ENCODE measurements at regions not wholly inside any gene's neighbourhood (a gene's known extent, or its start where the extent isn't known, plus 50 kb on each side); places are given as distances from the start of the nearest gene placed in this dataset.

DNA sequence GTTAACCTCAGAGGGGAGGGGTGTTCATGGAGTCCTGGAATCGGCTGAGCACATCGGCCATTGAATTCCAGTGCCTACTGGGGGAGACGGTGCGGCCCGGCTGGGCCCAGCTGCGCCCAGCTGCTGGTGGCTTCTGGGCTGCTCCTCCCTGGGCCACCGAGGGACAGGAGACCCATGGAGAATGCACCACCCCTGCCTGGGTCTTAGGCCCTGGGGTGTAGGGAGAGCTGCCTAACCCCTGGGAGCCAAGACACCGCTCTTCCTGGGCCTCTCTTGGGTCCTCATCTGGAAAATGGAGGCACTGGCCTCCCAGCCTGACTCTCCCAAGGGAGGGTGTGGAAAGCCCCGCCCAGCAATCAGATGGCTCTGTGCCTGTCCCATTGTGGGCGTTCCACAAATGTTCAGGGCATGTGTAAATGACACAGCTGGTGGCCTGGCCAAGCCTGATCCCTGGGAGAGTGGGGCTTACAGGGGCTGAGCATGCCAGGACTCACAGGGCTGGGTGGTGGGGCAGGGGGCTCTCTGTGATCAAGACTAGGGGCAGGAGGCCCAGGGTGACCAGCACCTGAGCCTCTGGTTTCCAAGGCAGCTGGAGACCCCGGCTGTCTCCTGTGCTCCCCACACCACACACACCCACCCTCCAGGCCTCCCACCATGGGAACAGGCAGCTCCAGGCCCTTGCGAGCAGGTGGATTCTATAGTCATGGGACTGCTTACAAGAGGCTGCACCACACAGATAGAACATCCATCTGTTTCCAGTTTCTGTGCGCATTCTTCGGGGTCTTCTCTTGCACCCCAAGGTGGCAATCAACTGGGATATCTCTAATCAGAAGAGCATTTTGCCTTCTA lies 150.9 kb downstream of the URI1 start:
- Histone ChIP-seq H2BK120ac (ENCODE audit: low read depth, low read length) (no peak overlapping the region), H4K20me1 (ENCODE audit: insufficient read depth, low read length) (no peaks in the 10 kb centered on the region), H4K5ac (ENCODE audit: low read depth, low read length) (no peak overlapping the region), H3K4ac (ENCODE audit: low read depth, low read length) (no peak overlapping the region), H3K4me3 (ENCODE audit: insufficient read depth, low read depth, low read length) (no peak overlapping the region), H2BK20ac (ENCODE audit: low read depth, low read length) (no peak overlapping the region), H4K91ac (ENCODE audit: insufficient read depth, low read depth, low read length) (no peak overlapping the region), H2AFZ (replicated peaks; ENCODE audit: low read length, poor library complexity) (no peak overlapping the region), H3K23ac (ENCODE audit: low read depth, low read length) (no peak overlapping the region), H2BK15ac (ENCODE audit: low read depth, low read length) (no peak overlapping the region), H3K79me1 (ENCODE audit: low read depth in 1 of 2, low read length in 2 of 2) (no peaks in the 10 kb centered on the region), H3K9me1 (ENCODE audit: insufficient read depth, low read length) (no peaks in the 10 kb centered on the region), H3K9me3 (ENCODE audit: control insufficient read depth, insufficient read depth, low read length) (no peaks in the 10 kb centered on the region; the same call in 1 of the 2 replicates), H3K56ac (ENCODE audit: extremely low read depth, insufficient read depth, low read length) (no peak overlapping the region), H3K36me3 (ENCODE audit: control insufficient read depth, insufficient read depth, low read length) (no peaks in the 10 kb centered on the region), H3K4me2 (ENCODE audit: low read depth, low read length) (no peak overlapping the region), H2AK5ac (ENCODE audit: low read depth, low read length) (no peak overlapping the region), H3K4me1 (ENCODE audit: control insufficient read depth, insufficient read depth, low read length) (no peaks in the 10 kb centered on the region), H3K27me3 (ENCODE audit: control insufficient read depth, insufficient read depth, low read length) (no peaks in the 10 kb centered on the region), H4K8ac (ENCODE audit: low read depth in 2 of 2, low read length in 2 of 2) (no peak overlapping the region), H3K18ac (ENCODE audit: low read depth, low read length) (no peak overlapping the region), H3K27ac (ENCODE audit: insufficient read depth, low read length) (no peak overlapping the region), H3K9ac (ENCODE audit: low read depth, low read length) (no peak overlapping the region), H2BK5ac (ENCODE audit: low read depth, low read length, poor library complexity, severe bottlenecking) (no peak overlapping the region), H2AK9ac (replicated peaks; ENCODE audit: low read depth, low read length, poor library complexity) (no peak overlapping the region), H3K14ac (replicated peaks; ENCODE audit: low read depth, low read length) (no peak overlapping the region)
- ChIA-PET CTCF (no interaction called here), POLR2A (ENCODE audit: unreplicated experiment) (no interaction called here)
- in situ Hi-C loops (cut with MboI; ENCODE audit: low sequenced_read_pairs), result no loop called here
- no peak for ATAC-seq (ENCODE audit: low read depth)
- dilution Hi-C loops (cut with HindIII; ENCODE audit: low sequenced_read_pairs, unreplicated experiment), result no loop called here
- WGBS, 2 experiments (ENCODE audit: extremely low coverage in 2 of 2, insufficient read length in 1 of 2), result 38% methylated on average over 3 of the region's 14 CpGs; no CpG with 5 or more reads in 1 of the 2 experiments
- no TSS peak for BruUV-seq (replicated peaks)
- intact Hi-C loops (cut with micrococcal nuclease), result no loop called here
- no peak for DNase-seq
- no peak for TF ChIP-seq RAD21 (IDR thresholded peaks at IDR 0.05; ENCODE audit: low read length)
- TF ChIP-seq RFX5 (IDR thresholded peaks at IDR 0.05; ENCODE audit: low read depth, low read length), result no peak

Data from IMR-90 (cell line).